IgD-negative memory B cell (primary cell): ENCODE measurements at regions not wholly inside any gene's neighbourhood (a gene's known extent, or its start where the extent isn't known, plus 50 kb on each side); places are given as distances from the start of the nearest gene placed in this dataset.

Source experiments
- H3K27ac Mint-ChIP-seq, 3 donors: one replicate each; pipeline ENCODE4 v1.8.0; 2020 to 2022; ENCODE audit warnings: mild to moderate bottlenecking in 3 of 3, mixed read lengths in 3 of 3, moderate library complexity in 1 of 3
- H3K27me3 Mint-ChIP-seq: one replicate; pipeline ENCODE4 v1.8.0; 2021; ENCODE audit warnings: mixed read lengths
- H3K36me3 Mint-ChIP-seq: one replicate; pipeline ENCODE4 v1.8.0; 2020; ENCODE audit warnings: mild to moderate bottlenecking, mixed read lengths
- H3K4me1 Mint-ChIP-seq, 3 donors: one replicate each; pipeline ENCODE4 v1.8.0; 2020 to 2022; ENCODE audit warnings: mixed read lengths in 3 of 3, mild to moderate bottlenecking in 1 of 3
- H3K4me3 Mint-ChIP-seq, 4 donors: one replicate each; pipeline ENCODE4 v1.8.0; 2020 to 2022; ENCODE audit warnings: mild to moderate bottlenecking in 4 of 4, mixed read lengths in 4 of 4, moderate library complexity in 3 of 4
- H3K9me3 Mint-ChIP-seq, 3 donors: one replicate each; pipeline ENCODE4 v1.8.0; 2020 to 2021; ENCODE audit warnings: mixed read lengths in 3 of 3, mild to moderate bottlenecking in 1 of 3

DNA sequence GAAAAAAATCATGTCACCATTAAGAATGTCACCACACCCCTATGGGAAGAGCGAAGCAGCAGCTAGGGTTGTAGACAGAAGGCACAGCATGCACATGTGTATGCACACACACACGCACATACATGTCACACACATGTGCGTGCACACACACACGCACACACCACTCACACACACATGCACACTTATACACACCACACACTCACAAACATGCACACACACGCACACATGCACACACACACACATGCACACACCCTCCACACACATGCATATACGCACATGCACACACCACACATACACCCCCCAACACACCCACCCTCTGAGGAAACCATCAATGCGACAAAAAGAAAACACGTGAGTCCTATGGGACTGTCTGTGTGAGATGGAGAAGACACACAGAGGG is 205.4 kb downstream of the ENGASE start:
- Mint-ChIP-seq H3K4me3 (no peak overlapping the region), H3K4me1 (peaks cover 0 to 3% (median 3%) of the 10 kb centered on the region in 3 donors), H3K9me3 (no peaks in the 10 kb centered on the region), H3K27ac (peak overlapping the region in 1 of 3 donors; percentile 19), H3K27me3 (peaks cover 3% of the 10 kb centered on the region), H3K36me3 (no peaks in the 10 kb centered on the region)

GRCh38 chr17:79279320-79279719 is 204.7 kb downstream of the ENGASE start:
- H3K27ac Mint-ChIP-seq, result no peak overlapping the region
- H3K27me3 Mint-ChIP-seq, result peaks cover 5% of the 10 kb centered on the region
- no peaks in the 10 kb centered on the region for H3K9me3 Mint-ChIP-seq
- H3K4me3 Mint-ChIP-seq, result no peak overlapping the region
- H3K36me3 Mint-ChIP-seq, result no peaks in the 10 kb centered on the region
- peaks cover 0 to 3% (median 3%) of the 10 kb centered on the region in 3 donors for H3K4me1 Mint-ChIP-seq

DNA sequence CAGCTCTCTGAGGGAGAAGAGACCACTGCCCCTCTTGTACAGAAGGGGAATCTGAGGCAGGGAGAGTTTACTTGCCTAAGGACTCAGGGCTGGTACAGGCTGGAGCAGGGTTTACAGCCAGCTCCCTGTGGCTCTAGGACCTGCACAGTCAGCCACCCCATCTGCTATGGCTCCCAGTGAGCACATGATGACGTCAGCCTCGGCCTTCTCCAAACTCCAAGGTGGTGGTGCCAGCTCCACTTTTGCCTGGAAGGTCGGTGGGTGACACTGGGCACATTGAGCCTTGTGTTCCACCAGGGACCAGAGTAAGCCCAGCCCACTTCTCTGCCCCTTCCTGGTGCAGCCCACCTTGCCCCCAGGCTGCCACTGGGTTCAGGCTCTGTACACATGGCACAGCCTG is 202.2 kb downstream of the ENGASE start:
- H3K9me3 Mint-ChIP-seq, result no peaks in the 10 kb centered on the region
- no peaks in the 10 kb centered on the region for H3K36me3 Mint-ChIP-seq
- H3K4me1 Mint-ChIP-seq, result peaks cover 0 to 3% (median 3%) of the 10 kb centered on the region in 3 donors
- no peak overlapping the region for H3K27ac Mint-ChIP-seq
- H3K27me3 Mint-ChIP-seq, result peaks cover 7% of the 10 kb centered on the region
- no peak overlapping the region for H3K4me3 Mint-ChIP-seq

DNA sequence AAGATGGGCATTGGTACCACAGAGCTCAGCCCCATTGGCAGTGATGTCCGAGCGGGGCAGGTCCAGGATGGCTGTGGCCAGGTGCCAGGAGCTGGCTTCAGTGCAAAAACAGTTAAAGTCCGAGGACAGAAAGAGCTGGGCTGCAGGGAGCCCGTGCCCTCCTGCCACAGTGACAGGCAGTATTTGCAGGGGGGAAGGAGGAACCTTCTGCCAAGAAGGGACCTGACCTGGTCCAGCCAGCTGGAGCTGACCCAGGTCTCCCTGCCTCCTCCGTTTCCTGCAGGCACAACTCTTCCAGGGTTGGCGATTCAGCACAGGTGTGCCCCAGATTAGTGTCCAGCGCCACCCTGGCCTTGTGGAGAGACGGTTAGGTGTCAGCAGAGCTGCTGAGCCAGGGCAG is 199.0 kb downstream of the ENGASE start:
- no peaks in the 10 kb centered on the region for H3K36me3 Mint-ChIP-seq
- H3K27ac Mint-ChIP-seq, result no peak overlapping the region
- H3K9me3 Mint-ChIP-seq, result no peaks in the 10 kb centered on the region

GRCh38 chr17:79272666-79273219 is 198.1 kb downstream of the ENGASE start:
- Mint-ChIP-seq H3K9me3 (no peaks in the 10 kb centered on the region), H3K27me3 (peaks cover 30% of the 10 kb centered on the region), H3K36me3 (no peaks in the 10 kb centered on the region), H3K4me1 (peaks cover 0 to 3% (median 3%) of the 10 kb centered on the region in 3 donors), H3K4me3 (no peak overlapping the region), H3K27ac (no peak overlapping the region)

More for the DNA sequence above, 199.0 kb downstream of the ENGASE start:
- H3K4me1 Mint-ChIP-seq, result peaks cover 0 to 3% (median 3%) of the 10 kb centered on the region in 3 donors
- H3K4me3 Mint-ChIP-seq, result no peak overlapping the region
- peaks cover 23% of the 10 kb centered on the region for H3K27me3 Mint-ChIP-seq

- Mint-ChIP-seq H3K27ac (no peak overlapping the region), H3K27me3 (peaks cover 30% of the 10 kb centered on the region), H3K4me1 (peaks cover 0 to 3% (median 3%) of the 10 kb centered on the region in 3 donors), H3K36me3 (no peaks in the 10 kb centered on the region), H3K9me3 (no peaks in the 10 kb centered on the region), H3K4me3 (no peak overlapping the region)
These were observed 197.6 kb downstream of the ENGASE start for GRCh38 chr17:79272220-79272619.

GRCh38 chr17:79269620-79270019 is 195.0 kb downstream of the ENGASE start:
- peaks cover 25% of the 10 kb centered on the region for H3K27me3 Mint-ChIP-seq
- no peaks in the 10 kb centered on the region for H3K9me3 Mint-ChIP-seq
- H3K4me1 Mint-ChIP-seq, result no peaks in the 10 kb centered on the region
- no peak overlapping the region for H3K27ac Mint-ChIP-seq
- H3K36me3 Mint-ChIP-seq, result no peaks in the 10 kb centered on the region
- no peak overlapping the region for H3K4me3 Mint-ChIP-seq

DNA sequence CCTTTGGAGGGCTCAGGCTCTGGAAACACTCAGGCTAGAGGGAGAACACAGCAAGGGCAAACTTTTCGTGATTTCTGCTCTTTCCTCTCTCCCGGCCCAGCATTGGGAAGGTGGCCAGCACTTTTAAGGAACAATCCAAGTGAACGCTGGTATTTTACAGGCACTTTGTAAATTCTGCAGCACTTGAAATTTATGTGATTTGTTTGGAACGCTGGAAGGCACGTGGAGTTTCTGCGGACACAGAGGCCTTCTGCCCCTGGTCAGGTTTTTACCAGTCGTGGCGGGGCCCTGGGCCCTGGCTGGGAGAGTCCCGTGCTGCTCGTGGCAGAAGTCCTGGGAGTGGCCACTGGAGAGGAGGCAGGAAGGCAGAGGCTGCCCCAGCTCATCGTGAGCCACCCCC is 188.6 kb downstream of the ENGASE start:
- no peaks in the 10 kb centered on the region for H3K9me3 Mint-ChIP-seq
- no peak overlapping the region for H3K27ac Mint-ChIP-seq
- H3K27me3 Mint-ChIP-seq, result peaks cover 9% of the 10 kb centered on the region
- no peaks in the 10 kb centered on the region for H3K4me1 Mint-ChIP-seq
- H3K36me3 Mint-ChIP-seq, result no peaks in the 10 kb centered on the region
- no peak overlapping the region for H3K4me3 Mint-ChIP-seq

DNA sequence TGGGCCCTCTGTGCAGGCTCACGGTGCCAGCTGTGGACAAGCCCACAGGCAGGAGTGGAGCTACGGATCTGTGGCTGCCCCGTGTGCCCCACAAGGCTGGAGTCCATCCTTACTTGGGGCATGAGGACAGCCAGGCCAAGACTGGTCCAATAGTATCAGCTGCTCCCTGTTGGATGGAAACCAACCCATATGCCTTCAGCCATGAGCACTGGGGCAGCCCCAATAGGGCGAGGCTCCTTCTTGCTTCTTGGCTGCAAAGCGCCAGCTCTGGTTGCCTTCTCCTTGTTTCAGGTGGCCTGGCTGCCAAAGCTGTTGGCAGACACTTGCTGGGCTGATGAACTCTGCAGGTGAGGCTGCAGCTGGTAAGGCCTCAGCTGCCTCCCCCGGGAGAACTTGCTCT is 188.0 kb downstream of the ENGASE start:
- no peak overlapping the region for H3K4me3 Mint-ChIP-seq
- no peaks in the 10 kb centered on the region for H3K36me3 Mint-ChIP-seq
- no peaks in the 10 kb centered on the region for H3K9me3 Mint-ChIP-seq
- H3K4me1 Mint-ChIP-seq, result no peaks in the 10 kb centered on the region
- no peak overlapping the region for H3K27ac Mint-ChIP-seq
- H3K27me3 Mint-ChIP-seq, result peaks cover 5% of the 10 kb centered on the region

- Mint-ChIP-seq H3K4me1 (no peaks in the 10 kb centered on the region), H3K36me3 (no peaks in the 10 kb centered on the region), H3K9me3 (no peaks in the 10 kb centered on the region), H3K27me3 (peaks cover 11% of the 10 kb centered on the region), H3K4me3 (no peak overlapping the region), H3K27ac (no peak overlapping the region)
These were observed 186.9 kb downstream of the ENGASE start for GRCh38 chr17:79261355-79262072.

GRCh38 chr17:79258843-79259242 is 184.2 kb downstream of the ENGASE start:
- Mint-ChIP-seq H3K4me3 (no peak overlapping the region), H3K9me3 (no peaks in the 10 kb centered on the region), H3K4me1 (no peaks in the 10 kb centered on the region), H3K36me3 (no peaks in the 10 kb centered on the region), H3K27me3 (peaks cover 13% of the 10 kb centered on the region), H3K27ac (no peak overlapping the region)

- H3K27me3 Mint-ChIP-seq, result peaks cover 20% of the 10 kb centered on the region
- H3K27ac Mint-ChIP-seq, result no peak overlapping the region
- H3K4me1 Mint-ChIP-seq, result no peaks in the 10 kb centered on the region
- H3K4me3 Mint-ChIP-seq, result no peak overlapping the region
- no peaks in the 10 kb centered on the region for H3K36me3 Mint-ChIP-seq
- no peaks in the 10 kb centered on the region for H3K9me3 Mint-ChIP-seq
These were observed 183.4 kb downstream of the ENGASE start for GRCh38 chr17:79258041-79258440.

DNA sequence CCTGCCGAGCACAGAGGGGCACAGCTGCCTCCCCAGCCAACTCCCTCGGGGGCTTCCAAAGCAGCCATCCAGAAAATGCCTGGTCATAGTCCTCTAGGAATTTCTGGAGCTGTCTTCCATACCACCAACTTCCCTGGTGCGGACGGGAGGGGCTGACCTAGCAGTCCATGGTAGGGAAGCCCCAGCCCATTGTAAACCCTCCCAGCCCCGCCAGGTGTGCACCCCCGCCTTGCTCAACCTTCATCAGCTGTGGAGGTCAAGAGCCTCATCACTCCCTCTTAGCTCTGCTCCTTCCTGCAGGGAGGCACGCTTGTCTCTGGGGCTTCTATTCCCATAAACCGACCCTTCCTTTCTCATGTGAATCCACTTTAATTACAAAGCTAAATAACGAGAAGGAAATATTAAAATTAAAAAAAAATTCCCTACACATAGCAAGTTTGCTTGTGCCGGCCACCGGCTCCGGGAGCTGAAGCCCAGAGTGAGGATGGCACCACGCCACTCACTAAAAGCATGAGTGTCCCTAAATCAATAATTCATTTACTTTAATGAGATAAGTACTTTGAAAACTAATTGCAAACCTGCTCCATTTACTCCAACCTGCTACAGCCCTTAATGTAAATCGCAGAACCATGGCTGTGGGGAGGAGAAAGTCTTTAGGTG is 181.4 kb downstream of the ENGASE start:
- no peak overlapping the region for H3K27ac Mint-ChIP-seq
- no peaks in the 10 kb centered on the region for H3K9me3 Mint-ChIP-seq
- no peaks in the 10 kb centered on the region for H3K36me3 Mint-ChIP-seq
- H3K4me3 Mint-ChIP-seq, result no peak overlapping the region
- H3K4me1 Mint-ChIP-seq, result no peaks in the 10 kb centered on the region
- peaks cover 37% of the 10 kb centered on the region for H3K27me3 Mint-ChIP-seq

- Mint-ChIP-seq H3K4me3 (no peak overlapping the region), H3K4me1 (no peaks in the 10 kb centered on the region), H3K27ac (no peak overlapping the region), H3K9me3 (no peaks in the 10 kb centered on the region), H3K36me3 (no peaks in the 10 kb centered on the region), H3K27me3 (peaks cover 35% of the 10 kb centered on the region)
These were observed 180.8 kb downstream of the ENGASE start for GRCh38 chr17:79255456-79255855.

DNA sequence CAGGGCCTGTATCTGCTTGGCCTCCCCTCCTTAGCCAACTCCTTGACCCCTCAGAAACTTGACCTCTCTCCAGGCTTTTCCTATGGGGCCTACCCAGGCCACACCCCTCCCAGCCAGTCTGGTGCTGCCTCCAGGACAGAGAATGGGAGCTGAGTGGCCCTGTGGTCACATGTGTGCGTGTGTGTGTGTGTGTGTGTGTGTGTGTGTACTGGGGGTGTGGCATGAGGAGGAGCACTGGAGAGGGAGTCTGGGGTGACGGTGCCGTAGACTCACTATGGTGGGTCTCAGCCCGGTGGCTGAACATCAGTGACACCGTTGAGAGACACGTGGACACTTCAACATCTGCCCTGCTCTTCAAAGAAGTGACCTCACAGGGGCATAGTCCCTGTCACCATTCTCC is 180.4 kb downstream of the ENGASE start:
- H3K27me3 Mint-ChIP-seq, result peaks cover 35% of the 10 kb centered on the region
- H3K9me3 Mint-ChIP-seq, result no peaks in the 10 kb centered on the region

DNA sequence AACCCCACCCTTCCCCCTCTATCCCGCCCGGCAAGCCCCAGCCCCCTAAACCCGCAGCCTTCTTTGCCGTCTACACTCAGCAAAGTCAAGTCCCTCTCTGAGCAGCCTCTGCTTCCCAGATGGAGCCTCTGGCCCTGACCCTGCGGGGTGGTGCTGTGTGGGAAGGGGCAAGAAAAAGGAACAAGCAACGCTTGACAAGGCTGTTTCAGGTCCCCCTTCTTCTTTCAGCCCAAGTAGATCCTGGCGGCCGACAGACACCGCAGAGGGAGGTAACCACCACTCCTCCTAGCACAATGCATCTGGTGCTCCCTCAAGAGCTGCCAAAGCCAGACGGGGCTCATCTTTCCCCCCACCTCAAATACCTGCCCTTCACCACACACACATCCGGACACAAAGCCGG is 178.3 kb downstream of the ENGASE start:
- Mint-ChIP-seq H3K36me3 (no peaks in the 10 kb centered on the region), H3K4me1 (no peaks in the 10 kb centered on the region), H3K27ac (no peak overlapping the region), H3K4me3 (peak overlapping the region in 1 of 4 donors; percentile 77), H3K9me3 (no peaks in the 10 kb centered on the region), H3K27me3 (peaks cover 43% of the 10 kb centered on the region)

More for the DNA sequence above, 180.4 kb downstream of the ENGASE start:
- no peak overlapping the region for H3K4me3 Mint-ChIP-seq
- H3K36me3 Mint-ChIP-seq, result no peaks in the 10 kb centered on the region
- no peaks in the 10 kb centered on the region for H3K4me1 Mint-ChIP-seq
- H3K27ac Mint-ChIP-seq, result no peak overlapping the region
